Endodermal cell (in vitro differentiated cells): ENCODE measurements at regions not wholly inside any gene's neighbourhood (a gene's known extent, or its start where the extent isn't known, plus 50 kb on each side); places are given as distances from the start of the nearest gene placed in this dataset.

Experiments used
- DNase-seq: peaks from one replicate; pipeline ENCODE4 v3.0.0-alpha.2; 2017
- H3K27ac ChIP-seq: 2 replicates; pipeline ENCODE4 v1.5.1; 2013; ENCODE audit warnings: mild to moderate bottlenecking, low read depth, low read length, moderate library complexity
- H3K27me3 ChIP-seq: 2 replicates; pipeline ENCODE4 v1.6.1; 2013; ENCODE audit warnings: mild to moderate bottlenecking, low read length, moderate library complexity; ENCODE audit not compliant: insufficient read depth, control insufficient read depth, poor library complexity, severe bottlenecking
- H3K36me3 ChIP-seq: 2 replicates; pipeline ENCODE4 v1.7.0; 2013; ENCODE audit warnings: mild to moderate bottlenecking, low read length, moderate library complexity; ENCODE audit not compliant: control insufficient read depth, insufficient read depth
- H3K4me1 ChIP-seq: one replicate; pipeline ENCODE4 v1.7.0; 2013; ENCODE audit warnings: low read length; ENCODE audit not compliant: control insufficient read depth, insufficient read depth
- H3K4me3 ChIP-seq: 2 replicates; pipeline ENCODE4 v1.5.1; 2013; ENCODE audit warnings: mild to moderate bottlenecking, low read length, moderate library complexity
- H3K9ac ChIP-seq: 2 replicates; pipeline ENCODE4 v1.6.1; 2013; ENCODE audit warnings: mild to moderate bottlenecking, low read length, moderate library complexity; ENCODE audit not compliant: poor library complexity, severe bottlenecking; ENCODE audit errors: extremely low read depth
- H3K9me3 ChIP-seq: 2 replicates; pipeline ENCODE4 v1.6.1; 2013; ENCODE audit warnings: mild to moderate bottlenecking, low read length, moderate library complexity; ENCODE audit not compliant: control insufficient read depth
- H3K27ac Mint-ChIP-seq: 2 replicates; pipeline ENCODE4 v1.8.0; 2020; ENCODE audit warnings: mixed read lengths
- H3K27me3 Mint-ChIP-seq: 2 replicates; pipeline ENCODE4 v1.8.0; 2021; ENCODE audit warnings: mild to moderate bottlenecking, mixed read lengths; ENCODE audit not compliant: insufficient read depth
- H3K36me3 Mint-ChIP-seq: 2 replicates; pipeline ENCODE4 v1.8.0; 2020; ENCODE audit warnings: low read depth, mixed read lengths
- H3K4me1 Mint-ChIP-seq: 2 replicates; pipeline ENCODE4 v1.8.0; 2020; ENCODE audit warnings: mixed read lengths
- H3K4me3 Mint-ChIP-seq: 2 replicates; pipeline ENCODE4 v1.8.0; 2020; ENCODE audit warnings: mild to moderate bottlenecking, moderate library complexity, mixed read lengths
- H3K9me3 Mint-ChIP-seq: 2 replicates; pipeline ENCODE4 v1.8.0; 2020; ENCODE audit warnings: mild to moderate bottlenecking, mixed read lengths
- WGBS, 2 experiments: methylation state at CpG; one replicate each; pipeline versions ENCODE4 v1.1.5 to v1.1.7; 2013; ENCODE audit warnings: missing lambda C conversion rate in 2 of 2, mixed read lengths in 1 of 2; ENCODE audit not compliant: insufficient coverage in 1 of 2, insufficient read length in 1 of 2; 5-methylcytosine and 5-hydroxymethylcytosine counted together
- TF ChIP-seq, protein P1 (sequence below): fragments of 200-600 bp; sonication (generic); conservative IDR thresholded peaks from 2 replicates; pipeline ENCODE4 v1.5.0; 2021; ENCODE audit warnings: antibody characterized with exemption, mild to moderate bottlenecking

DNA sequence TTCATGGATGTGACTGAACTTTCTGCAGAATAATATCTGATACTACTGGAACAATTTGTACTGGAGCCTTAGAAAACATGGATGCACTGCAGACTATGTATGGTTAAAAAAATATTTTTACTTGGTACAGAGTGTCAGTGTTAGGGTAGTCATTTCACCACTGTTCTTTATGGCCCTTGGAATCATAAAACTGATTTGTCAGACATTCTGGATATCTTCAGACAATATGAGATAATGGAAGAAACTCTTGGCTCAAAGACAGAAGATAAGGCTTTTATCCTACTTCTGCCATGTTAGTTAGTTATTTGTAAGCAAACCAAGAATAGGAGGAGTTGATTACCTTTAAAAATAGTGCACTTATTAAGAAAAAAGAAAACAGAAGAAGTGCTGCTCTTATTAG, 209.4 kb downstream of the LRIG3 start:
- Mint-ChIP-seq H3K4me3 (no peak overlapping the region), H3K27ac (no peak overlapping the region), H3K36me3 (no peaks in the 10 kb centered on the region), H3K9me3 (peaks cover 50% of the 10 kb centered on the region), H3K27me3 (no peaks in the 10 kb centered on the region), H3K4me1 (no peaks in the 10 kb centered on the region)
- no peak for DNase-seq
- TF ChIP-seq, protein P1, sequence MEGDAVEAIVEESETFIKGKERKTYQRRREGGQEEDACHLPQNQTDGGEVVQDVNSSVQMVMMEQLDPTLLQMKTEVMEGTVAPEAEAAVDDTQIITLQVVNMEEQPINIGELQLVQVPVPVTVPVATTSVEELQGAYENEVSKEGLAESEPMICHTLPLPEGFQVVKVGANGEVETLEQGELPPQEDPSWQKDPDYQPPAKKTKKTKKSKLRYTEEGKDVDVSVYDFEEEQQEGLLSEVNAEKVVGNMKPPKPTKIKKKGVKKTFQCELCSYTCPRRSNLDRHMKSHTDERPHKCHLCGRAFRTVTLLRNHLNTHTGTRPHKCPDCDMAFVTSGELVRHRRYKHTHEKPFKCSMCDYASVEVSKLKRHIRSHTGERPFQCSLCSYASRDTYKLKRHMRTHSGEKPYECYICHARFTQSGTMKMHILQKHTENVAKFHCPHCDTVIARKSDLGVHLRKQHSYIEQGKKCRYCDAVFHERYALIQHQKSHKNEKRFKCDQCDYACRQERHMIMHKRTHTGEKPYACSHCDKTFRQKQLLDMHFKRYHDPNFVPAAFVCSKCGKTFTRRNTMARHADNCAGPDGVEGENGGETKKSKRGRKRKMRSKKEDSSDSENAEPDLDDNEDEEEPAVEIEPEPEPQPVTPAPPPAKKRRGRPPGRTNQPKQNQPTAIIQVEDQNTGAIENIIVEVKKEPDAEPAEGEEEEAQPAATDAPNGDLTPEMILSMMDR: no peak
- no peak overlapping the region for H3K9ac ChIP-seq
- H3K4me1 ChIP-seq: no peaks in the 10 kb centered on the region
- peaks cover 20% of the 10 kb centered on the region for H3K9me3 ChIP-seq
- peak overlapping the region; percentile 35 for H3K4me3 ChIP-seq
- no peak overlapping the region for H3K27ac ChIP-seq
- no peaks in the 10 kb centered on the region for H3K36me3 ChIP-seq
- H3K27me3 ChIP-seq: no peaks in the 10 kb centered on the region

DNA sequence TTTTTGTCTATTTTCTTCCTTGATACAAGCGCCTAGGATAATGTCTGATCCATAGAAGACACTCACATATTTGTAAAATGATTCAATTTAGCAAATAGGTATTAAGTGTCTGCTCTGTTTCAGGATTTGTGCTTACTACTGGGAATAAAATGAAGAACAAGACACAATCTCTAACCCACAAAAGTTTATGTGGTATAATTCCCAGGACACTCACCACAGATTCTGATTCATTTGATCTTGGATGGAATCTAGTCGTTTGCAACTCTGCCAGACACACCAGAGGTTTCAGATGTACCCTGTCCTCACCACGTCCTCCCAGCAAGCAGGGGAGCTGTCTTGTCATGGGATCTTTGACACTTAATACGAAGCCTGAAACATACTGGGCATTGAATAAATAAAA, 208.3 kb downstream of the LRIG3 start:
- H3K36me3 ChIP-seq: no peaks in the 10 kb centered on the region
- H3K36me3 Mint-ChIP-seq: no peaks in the 10 kb centered on the region
- H3K27me3 Mint-ChIP-seq: no peaks in the 10 kb centered on the region
- H3K27ac Mint-ChIP-seq: no peak overlapping the region
- peaks cover 20% of the 10 kb centered on the region for H3K9me3 ChIP-seq
- no peak overlapping the region for H3K4me3 ChIP-seq
- no peak overlapping the region for H3K9ac ChIP-seq
- TF ChIP-seq, protein P1: no peak
- H3K4me1 Mint-ChIP-seq: no peaks in the 10 kb centered on the region
- no peaks in the 10 kb centered on the region for H3K4me1 ChIP-seq
- DNase-seq: no peak
- no peaks in the 10 kb centered on the region for H3K27me3 ChIP-seq
- H3K9me3 Mint-ChIP-seq: peaks cover 43% of the 10 kb centered on the region
- WGBS, 2 experiments: 83 to 86% methylated on average over 2 to 4 of the region's 4 CpGs
- H3K27ac ChIP-seq: no peak overlapping the region
- H3K4me3 Mint-ChIP-seq: no peak overlapping the region

DNA sequence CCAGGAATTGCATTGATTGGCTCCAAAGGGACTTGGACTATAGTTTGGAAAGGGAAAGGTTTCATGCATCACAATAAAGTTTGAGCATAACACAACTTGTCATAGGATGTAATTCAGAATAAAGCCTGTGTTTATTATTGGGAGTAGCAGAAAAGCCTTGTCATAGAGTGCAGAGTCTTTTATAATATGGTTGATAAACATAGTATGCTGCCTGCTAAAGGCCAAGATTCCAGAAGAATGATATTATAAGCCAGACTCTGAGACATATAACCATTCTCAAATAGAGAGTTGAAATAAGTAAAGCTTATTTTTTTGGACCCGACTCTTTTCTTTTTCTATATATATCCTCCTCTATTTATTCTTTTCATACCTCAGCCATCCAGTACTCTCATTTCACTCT, 207.3 kb downstream of the LRIG3 start:
- no peaks in the 10 kb centered on the region for H3K4me1 ChIP-seq
- no peaks in the 10 kb centered on the region for H3K36me3 Mint-ChIP-seq
- H3K9ac ChIP-seq: no peak overlapping the region
- TF ChIP-seq, protein P1: no peak
- H3K36me3 ChIP-seq: no peaks in the 10 kb centered on the region
- peaks cover 43% of the 10 kb centered on the region for H3K9me3 Mint-ChIP-seq
- H3K27me3 Mint-ChIP-seq: no peaks in the 10 kb centered on the region
- H3K27me3 ChIP-seq: no peaks in the 10 kb centered on the region
- no peaks in the 10 kb centered on the region for H3K4me1 Mint-ChIP-seq
- WGBS, 2 experiments: 77% methylated on average over 1 of the region's 1 CpG; no CpG with 5 or more reads in 1 of the 2 experiments
- no peak overlapping the region for H3K27ac Mint-ChIP-seq
- H3K27ac ChIP-seq: no peak overlapping the region
- DNase-seq: no peak
- H3K9me3 ChIP-seq: peaks cover 20% of the 10 kb centered on the region
- no peak overlapping the region for H3K4me3 ChIP-seq
- no peak overlapping the region for H3K4me3 Mint-ChIP-seq
